HG03045 (cell line): ENCODE measurements at regions not wholly inside any gene's neighbourhood (a gene's known extent, or its start where the extent isn't known, plus 50 kb on each side); places are given as distances from the start of the nearest gene placed in this dataset.

Experiments
- ATAC-seq: cut with Tn5 transposase; IDR thresholded peaks from one replicate; pipeline ENCODE4 v1.9.1; 2021; ENCODE audit warnings: mild to moderate bottlenecking, moderate library complexity; ENCODE audit not compliant: unreplicated experiment

DNA sequence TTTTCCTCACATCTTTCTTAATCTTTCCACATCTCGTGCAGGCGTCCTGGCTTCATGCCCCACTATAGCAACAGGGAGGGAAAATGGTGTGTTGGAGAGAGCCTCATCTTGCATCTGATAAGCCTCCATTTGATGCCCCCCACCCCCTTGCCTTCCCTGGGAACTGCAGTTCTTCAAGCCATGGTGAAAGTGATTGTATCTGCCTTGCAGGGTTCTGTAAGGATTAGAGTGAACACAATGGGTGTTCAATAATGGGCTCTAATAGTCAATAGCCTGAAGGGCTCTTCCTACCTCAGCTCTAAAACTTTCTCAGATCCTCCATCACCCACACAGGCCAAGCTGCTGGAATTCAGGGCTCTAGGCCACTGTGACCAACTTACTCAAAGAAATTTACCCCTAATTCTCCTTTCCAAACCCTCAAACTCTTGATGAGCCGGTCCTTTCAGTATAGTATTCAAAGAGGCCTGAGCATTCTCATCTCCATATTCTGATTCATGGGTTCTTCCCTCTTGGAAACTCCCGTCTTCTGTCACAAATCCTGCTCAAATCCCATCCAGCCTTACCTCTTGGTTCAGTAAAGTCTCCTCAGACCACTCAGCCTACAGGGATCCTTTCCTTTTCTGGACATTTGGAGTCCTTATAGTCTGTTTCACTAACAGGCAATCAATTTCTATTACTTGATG is 128.3 kb upstream of the TRIM2 start:
- no peak for ATAC-seq

DNA sequence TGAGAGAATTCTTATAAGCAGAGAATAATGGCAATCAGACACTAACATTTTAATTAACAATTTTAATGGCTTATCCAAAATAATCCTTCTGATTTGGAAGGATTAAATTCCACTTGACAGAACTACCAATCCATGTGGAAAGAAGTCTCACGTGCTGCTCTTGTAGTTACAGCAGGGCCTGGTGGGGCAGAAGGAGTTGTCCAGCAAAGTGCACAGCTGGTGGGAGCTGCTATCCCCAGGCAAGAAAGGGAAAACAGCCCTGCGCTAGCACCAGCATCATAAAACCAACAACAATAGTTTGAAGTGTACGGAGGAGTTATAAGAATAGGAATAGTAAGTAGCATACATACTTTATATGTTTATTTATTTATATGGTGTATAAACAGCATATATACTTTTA is 127.4 kb upstream of the TRIM2 start:
- no peak for ATAC-seq

DNA sequence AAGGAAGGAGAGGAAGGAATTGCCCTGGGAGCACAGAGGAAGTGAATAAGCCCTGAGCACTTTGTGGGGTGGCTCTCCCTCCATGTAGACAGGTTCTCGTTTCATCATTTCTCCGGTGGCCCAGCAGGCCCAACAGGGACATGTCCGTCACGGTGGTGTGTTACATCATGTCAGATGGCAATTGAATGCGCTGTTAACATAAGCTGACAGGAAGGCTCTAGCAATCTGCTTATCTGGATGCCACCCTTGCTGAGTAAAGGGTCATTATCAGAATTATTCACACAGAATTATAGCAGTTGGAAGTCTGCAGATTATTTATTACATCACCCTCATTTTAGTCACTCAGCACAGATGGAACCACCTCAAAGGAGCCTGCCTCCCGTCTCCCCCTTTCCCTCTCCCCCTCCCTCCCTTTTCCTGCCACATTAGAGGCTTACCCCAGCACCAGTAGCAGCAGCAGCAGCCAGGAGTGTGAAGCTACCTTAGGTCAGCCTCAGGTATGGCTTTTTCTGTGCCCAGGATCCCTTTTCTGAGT is 124.3 kb upstream of the TRIM2 start:
- no peak for ATAC-seq

DNA sequence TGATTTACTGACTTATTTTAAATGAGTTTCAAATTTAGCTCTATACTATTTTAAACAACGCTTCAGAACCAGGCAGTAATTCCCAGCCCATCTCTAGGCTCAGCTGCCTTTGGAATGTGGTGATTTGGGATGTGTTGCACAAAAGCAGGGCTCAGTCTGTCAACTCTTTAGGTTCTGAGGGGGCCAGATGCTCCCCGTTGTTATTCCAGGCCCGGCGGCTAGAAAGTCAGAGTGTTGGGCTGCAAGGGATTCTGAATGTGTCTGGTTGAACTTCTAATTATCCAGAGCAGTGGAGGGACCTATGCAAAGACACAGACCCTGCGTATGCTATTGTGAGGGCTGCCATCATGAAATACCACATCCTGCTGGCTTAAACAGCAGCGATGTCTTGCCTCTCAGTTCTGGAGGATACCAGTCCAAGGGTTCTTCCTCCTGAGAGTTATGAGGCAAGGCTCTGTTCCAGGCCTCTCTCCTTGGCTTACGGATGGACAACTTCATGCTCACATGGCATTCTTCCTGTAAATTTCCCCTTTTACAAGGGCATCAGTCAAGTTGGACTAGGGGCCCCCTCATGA is 123.2 kb upstream of the TRIM2 start:
- no peak for ATAC-seq

DNA sequence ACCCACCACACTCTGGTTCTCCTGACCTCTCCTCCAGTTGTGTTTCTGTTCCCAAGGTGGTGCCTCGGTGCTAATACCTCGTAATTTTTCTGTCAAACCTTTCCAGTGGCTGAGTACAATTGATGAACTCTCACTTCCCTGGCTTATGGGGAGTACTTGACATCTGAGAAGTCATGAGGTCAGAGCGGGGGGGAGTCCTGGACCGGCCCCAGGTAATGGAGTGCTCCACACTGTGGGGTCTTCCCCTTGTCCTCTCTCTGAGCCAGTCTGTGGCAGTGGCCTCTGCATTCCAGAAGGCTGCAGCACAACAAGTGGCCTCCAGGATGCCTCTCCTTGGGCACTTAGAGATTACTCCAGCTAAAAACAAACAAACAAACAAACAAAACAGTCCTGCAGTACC is 122.5 kb upstream of the TRIM2 start:
- ATAC-seq: no peak

DNA sequence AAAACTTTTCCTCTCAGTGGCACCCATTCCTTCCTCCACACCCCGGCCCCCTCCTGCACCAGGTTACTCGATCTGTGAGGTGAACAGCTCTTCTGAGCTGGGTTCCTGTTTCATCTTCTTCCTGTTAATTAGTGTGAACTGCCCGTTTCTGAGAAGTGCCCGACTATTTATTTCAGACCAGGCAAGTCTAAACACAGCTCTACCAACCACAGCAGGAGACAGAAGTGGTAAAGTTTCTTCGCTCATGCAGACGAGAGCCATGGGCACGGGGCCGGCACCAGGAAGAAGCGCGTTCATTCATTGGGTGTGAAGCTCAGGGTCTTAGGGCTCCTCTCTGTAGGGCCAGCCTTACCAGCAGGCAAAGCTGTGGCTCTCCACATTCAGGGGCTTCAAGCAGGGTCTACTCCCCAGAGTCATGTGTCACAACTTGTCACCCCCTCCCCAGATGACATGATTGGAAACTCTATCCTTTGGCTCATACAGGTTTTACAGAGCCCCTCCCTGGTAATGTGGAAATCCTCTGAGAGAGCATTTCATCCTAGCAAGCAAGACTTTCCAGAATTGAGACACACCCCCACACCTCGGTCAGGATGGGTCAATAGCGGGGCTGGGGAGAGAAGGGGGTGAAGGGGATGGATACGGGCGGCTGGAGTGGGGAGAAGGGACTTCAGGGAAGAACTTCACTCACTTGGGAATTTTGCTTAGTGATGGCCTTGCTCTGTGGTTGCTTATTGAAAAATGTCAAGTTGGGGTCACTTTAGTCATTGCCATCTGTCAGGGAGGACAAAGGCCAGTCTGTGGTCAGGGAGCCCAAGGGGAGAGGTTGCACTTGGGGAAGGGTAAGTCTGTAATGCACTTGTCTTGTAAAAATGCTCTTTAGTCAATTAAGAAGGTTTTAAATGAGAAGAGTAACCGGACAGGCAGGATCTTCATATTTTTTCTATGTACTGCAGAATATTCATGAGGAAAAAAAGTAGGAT is 121.6 kb upstream of the TRIM2 start:
- ATAC-seq: no peak

DNA sequence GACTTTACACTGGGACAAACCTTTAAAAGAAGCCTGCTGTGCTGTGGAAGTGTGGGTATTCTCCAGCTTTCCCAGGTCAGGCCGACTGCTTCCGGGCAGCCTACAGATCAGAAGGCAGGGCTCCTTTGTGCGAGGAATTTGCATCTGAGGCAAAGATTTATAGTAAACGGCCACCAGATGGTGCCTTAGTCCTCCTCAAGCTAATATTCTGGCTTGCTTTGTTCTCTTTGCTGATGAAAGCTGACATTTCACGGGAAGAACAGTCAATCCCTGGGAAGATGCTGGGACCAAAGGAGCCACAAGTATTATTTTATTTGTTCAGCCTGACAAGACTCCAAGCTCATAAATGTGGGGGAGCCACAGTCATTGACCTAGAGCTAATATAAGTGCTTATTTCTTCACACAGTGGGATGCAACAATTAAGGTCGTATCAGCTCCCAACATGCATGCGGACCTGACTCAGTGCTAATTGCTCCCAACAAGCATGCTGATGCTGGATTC is 120.7 kb upstream of the TRIM2 start:
- peak; percentile 76 for ATAC-seq

DNA sequence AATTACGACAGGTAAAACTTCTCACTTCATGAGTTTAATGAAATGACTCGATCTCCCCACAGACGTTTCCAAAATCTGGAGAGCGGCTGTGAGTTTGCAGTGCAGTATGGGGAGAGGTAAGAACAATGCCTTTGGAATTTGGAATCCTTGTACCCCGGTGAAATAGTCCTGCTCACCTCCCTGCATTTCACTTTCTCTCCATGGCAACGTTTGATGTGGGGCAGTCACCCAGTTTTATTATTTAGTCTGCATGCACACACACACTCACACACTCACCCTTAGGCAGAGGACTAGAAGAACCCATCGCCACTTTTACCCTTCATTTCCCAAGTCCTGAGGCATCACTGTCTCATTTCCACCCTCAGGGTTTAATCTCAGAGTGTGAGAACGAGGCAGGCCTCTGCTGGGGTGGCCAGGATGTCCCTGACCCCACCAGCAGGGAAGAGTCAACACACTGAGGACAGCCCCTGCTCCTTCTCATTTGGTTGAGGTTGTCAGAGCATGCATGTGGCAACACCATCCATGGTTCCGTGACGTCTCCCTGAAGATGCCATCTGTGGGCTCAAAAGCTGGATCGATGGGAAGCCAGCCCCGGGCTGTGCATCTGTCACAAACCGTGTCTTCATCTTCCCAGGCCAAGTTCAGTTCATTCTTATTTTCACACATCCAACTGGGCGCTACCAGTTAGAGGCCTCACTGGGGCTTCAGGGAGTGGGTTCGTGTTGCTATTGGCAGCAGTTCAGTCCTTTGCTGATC is 119.8 kb upstream of the TRIM2 start:
- no peak for ATAC-seq

DNA sequence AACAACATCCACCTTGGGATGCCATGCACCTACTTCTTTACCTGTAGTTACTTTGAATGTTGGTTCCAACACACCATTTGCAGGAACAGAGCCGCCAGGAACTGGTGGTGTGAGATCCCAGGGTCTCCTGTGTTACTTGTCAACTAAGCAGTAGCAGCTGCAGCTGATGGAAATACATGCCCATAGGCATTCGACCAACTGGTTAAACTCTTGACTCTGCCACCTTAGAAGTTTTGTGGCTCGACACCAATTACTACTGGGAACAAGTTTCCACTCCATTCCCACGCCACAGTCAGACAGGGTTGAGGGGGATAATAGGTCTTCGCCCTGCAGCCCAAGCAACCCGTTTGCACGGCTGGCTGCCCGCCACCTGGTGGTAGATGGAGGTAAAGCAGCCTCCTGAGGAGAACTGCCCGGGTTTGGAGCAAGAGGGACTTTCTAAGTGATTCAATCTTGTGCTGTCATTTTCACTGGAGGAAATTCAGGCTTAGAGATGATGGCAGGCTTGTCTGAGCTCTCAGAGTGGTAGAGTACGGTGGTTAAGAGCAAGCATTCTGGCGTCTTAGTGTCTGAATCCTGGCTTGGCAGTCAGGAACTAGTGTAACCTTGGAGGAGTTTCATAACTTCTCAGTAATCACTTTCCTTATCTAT is 119.1 kb upstream of the TRIM2 start:
- ATAC-seq: no peak

DNA sequence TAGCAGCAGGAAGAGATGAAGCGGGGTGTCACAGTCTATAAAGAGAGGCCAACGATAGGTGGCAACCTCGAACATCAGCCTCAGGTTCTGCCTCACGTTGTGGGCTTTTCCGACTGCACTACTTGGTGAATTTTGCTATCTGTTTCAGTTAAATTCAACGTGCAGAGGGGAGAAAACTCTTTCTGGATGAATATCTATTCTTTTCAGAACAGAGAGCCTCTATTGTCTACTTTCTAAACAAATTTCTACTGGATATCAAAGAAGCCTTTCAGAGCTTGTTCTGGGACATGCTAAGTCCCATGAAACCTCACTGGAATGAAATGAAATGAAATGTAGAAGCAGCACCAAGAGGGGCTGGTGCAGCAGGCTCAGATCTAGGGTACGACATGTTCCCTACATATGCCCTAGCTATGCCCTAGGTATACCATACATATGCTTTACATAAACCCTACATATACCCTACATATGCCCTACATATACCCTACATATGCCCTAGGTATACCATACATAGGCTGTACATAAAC is 116.5 kb upstream of the TRIM2 start:
- ATAC-seq: no peak

DNA sequence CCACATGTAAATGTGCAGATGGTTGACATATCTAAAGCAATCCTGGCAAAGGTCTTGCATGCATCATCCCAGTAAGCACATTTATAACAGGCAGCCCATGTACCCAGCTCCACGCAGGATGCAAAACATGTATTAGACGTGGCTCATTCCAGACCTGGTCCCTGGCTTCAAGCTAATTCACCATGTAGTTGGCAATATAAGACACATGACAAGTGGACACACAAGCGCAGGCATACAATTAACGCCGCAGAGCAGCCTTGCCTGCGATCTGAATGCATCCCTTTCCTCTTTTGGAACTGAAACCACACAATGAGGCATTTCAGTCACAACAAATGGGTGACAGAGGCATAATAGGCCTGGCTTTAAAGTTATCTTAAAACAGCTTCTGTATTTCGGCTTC is 114.5 kb upstream of the TRIM2 start:
- no peak for ATAC-seq

DNA sequence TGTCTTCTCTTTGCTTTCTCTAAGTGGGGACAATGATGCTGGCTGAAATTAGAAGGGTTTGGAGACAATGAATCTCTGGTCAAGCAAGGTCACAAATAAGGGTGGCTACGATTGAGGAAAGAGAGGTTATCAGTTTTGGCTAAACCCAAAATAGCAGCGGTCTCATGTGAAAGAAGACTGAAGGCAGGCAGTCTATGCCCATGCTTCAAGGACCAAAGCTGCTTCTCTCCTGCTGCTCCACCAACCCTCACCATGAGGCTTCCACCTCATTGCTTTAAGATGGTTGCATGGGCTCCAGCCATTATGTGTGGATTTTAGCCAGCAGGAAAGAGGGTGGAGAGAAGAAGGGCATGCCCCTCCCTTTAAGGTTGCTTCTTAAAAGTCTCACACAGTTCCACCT is 114.1 kb upstream of the TRIM2 start:
- no peak for ATAC-seq

DNA sequence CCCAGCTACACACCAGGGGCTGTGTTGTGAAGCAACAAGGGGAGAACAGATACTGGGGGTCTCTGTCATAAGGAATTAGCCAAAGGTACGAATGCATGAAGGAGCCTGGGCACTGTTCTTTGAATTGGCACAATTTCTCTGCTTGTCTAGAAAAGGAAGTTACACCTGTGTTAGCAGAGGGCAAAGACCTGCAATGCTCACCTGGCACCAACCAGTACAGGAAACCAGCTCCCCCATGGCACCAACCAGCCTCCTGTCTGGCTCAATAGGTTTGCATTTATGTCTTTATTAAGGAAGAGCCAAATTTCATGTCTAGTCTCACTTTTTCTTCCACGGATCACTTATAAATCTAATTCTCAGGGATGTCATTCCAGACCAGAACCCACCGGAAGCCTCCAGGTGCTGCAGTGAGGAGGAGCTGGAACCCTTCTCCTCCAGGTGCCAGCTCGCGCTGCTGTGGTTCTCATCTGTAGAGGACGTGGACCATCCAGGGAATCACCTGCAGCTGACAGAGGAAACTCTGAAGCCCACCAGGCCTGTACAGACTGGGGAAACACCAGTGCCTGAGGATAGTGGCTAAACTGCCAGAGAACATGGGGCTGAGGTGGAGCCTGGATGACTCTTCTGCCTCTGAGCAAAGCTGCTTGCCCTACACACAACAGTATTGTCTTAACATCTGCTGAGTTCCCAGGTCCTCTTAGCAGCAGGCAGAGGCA is 113.4 kb upstream of the TRIM2 start:
- ATAC-seq: no peak

DNA sequence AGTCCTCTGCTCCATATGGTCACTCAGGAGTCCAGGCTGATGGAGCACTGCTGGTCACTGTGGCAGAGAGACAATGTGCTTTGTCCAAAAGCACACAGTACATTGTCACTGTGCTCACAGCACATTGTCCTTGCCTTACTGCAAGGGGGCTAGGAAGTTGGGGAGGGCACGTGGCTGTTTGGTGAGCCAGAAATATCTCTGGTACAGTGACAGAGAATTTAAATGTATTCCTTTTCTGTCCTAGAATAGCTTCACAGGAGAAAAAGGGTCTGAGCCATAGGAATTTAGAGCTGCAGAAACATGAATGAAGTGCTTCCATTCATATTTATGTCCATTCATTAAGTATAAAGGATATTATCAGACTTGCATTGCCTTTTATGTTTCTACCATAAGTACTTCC is 110.8 kb upstream of the TRIM2 start:
- ATAC-seq: no peak

DNA sequence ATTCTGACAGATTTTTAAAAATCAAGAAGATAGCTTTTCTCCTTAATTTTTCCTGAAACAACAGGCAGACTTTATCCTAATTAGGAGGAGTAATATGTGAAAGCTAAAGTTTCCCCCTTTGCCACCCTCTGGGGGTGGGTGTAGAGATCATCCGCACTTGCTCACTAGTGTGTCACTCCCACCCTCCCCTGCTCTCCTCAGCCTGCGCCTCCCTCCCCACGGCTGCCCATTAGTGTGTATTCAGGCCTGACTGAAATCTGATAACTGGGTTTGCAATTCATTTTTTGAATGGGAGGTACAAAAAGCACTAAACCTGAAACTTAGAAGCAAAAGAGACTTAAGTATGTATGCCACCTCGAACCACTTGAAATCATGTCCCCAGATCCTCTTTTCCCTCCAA is 110.4 kb upstream of the TRIM2 start:
- ATAC-seq: no peak

DNA sequence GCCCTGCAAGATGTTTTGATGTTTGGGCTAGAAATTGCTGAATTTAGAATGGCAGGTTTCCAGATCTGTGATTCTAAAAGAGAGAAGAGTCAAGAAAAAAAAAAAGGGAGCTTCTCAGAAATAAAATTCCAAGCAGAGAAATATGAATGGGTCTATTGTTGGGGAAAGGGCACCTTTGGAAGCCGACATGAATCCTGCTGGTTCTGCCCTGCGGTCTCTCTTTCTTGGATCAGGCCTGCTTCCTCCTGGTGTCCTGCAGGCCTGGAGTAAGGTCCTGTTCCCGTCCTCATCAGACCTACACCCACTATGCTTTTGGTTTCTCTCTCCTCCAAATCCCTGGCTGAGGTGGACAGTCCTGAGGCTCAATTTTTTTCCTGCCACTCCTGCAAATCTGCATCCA is 109.8 kb upstream of the TRIM2 start:
- no peak for ATAC-seq

DNA sequence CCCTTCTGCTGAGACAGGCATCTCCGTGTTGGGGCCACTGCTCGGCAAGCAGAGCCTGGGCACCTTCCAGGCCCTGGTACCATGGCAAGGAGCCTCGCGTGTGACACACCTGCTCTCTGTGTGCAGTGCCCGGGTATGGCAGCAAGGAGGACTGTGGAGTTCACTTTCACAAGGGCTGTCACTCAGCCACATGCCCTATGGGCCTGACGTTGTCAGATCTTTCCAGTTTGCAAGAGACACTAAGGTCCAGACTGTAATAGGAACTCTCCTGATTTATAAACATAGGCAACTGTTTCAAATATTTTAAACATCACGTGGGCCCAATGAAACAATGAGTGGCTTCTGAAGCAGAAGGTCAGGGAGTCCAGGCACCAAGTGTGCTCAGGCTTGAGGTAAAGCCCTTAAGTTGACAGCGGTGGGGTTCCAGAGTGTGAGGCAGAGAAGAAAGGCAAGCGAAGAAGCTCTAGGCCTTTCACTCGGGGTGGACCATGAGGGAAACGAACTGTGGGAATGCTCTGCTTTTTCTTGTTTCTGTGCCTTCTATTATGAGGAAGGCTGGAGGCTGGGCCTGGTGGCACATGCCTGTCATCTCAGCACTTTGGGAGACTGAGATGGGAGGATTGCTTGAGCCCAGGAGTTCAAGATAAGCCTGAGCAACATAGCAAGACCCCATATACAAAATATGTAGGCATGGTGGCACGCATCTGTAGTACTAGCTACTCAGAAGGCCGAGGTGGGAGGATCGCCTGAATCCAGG is 108.6 kb upstream of the TRIM2 start:
- ATAC-seq: no peak

DNA sequence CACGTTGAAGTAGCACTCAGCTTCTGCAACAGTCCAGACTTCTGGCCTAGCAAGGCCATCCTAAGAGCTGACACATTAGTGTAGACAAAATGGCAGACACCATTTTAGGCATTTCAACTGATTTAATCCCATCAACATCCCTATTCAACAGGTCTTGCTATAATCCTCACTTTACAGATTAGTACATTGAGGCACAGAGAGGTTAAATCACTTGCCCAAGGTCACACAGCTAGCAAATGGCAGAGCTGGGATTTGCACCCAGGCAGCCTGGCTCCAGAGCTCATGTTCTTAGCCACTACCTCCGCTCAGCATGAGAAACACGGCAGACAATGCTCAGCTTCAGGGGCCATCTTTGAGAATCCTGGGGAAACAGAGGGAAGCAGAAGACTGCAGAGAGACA is 107.9 kb upstream of the TRIM2 start:
- ATAC-seq: no peak

DNA sequence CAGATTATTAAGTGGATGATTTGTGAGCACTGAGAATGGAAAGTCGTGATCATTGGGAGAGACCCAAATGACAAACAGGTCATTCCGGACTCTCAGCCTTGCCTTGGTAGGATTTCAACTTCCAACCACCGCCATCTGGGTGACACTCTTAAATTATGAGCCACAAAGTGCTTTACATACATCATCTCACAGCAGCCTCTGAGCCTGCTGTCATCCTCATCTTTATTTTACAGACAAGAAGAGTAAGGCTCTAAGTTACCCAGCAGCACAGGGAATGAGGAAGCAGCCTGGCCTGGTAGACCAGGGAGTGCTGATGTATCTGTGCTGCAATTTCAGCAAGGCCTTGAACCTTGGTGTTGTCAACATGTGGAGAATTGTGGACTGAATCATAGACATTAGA is 105.8 kb upstream of the TRIM2 start:
- ATAC-seq: no peak
